Right forelimb (tissue), 1 donor: ENCODE measurements at regions not wholly inside any gene's neighbourhood (a gene's known extent, or its start where the extent isn't known, plus 50 kb on each side); places are given as distances from the start of the nearest gene placed in this dataset.

Experiments
- DNase-seq: peaks from one replicate; pipeline ENCODE4 v3.0.0-alpha.2; 2018

DNA sequence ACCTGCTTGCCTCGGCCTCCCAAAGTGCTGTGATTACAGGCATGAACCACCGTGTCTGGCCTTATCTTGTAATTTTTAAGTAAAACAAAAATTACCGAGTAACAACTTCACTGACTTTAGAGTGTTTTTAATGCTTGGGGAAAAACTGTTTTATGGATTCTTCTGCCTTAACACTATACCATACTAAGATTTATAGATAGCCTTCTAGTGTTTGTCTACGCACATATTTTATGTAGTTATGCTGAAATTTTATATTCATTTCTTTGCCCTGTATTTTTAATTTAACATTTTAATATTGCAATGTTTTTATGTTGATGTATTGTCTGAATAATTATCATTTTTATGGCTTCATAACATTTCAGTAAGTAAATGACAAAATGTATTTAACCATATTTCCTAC is 96.4 kb upstream of the FTMT start:
- DNase-seq = no peak

DNA sequence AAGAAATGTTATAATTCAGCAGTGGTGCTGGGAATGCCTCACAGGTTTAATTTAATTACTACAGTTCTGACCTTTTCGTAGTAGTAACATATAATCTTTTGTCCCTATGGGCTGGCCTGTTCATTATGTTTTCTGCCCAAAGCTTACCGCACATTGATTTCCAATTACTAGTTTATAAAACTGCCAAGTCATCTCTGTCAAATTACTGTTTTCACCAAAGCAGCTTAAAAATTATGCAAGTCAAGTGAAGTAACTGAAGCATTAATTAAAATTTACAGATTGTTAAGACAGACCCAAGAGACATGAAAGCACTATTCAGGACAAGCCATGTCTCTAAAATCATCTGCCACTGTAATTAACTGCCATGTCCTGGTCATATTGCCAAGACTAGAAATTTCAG is 93.9 kb upstream of the FTMT start:
- no peak for DNase-seq

DNA sequence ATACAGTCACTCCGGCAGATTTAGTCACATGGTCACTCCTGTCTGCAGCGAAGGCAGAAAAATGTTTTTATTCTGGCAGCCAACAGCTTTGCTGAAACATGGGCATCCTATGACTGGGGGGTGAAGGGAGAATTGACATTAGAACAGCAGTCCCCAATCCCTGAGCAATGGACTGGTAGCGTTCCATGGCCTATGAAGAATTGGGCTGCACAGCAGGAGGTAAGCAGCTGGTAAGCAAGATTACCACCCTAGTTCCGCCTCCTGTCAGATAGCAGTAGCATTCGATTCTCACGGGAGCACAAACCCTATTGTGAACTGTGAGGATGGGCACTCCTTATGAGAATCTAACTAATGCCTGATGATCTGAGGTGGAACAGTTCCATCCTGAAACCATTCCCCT is 93.1 kb upstream of the FTMT start:
- DNase-seq = no peak

DNA sequence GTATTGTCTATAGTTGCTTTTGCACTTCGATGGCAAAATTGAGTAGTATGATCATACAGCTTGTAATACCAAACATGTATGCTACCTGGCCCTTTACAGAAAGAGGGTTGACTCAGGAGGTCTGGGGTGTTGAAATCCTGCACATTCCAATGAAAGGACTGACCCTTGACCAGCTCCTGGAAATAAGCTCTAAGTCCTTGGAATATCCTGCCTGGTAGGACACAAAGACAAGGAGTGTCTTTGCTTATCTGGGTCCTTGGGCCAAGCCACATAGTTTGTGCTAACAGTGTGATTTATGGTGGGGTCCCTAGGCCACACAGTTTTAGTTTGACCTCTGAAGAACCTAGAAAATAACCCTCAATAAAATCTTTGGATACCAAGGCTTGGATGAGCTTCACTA is 89.3 kb upstream of the FTMT start:
- no peak for DNase-seq

DNA sequence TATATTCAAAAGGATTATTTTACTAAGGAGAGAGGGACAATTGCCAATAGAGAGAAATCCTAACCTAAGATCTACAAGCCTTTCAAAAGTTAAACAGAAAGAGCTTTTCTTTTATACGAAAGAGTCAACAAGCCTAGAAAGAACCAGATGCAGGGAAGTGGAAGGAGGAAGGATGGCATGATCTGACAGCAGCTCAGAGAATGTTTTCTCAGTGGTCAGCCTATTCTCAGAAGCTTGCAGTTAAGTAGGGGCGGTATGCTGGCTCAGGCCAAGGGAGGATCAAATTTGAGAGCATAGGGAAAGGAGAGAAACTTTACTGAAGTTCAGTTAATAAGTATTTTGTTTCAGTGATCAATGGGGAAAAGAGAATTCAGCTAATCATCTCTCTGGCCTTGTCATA is 88.0 kb upstream of the FTMT start:
- DNase-seq = no peak

DNA sequence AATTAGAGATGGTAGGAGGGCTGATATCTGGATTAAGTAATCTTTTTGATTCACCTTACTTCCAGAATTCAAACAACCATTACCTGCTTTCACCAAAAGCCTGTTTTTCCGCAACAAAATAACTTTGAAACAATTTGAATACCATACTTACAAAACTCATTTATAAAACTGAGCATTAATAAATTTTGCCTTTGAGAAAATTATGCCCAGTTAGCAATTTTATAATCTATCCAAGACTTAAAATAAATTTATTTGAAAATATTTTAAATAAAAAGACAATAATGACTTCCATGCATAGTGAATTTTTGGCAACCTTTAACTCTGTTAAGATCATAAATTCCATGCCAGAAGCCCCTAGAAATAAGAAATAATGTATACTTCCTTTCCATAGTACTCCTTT is 71.3 kb upstream of the FTMT start:
- DNase-seq = no peak

DNA sequence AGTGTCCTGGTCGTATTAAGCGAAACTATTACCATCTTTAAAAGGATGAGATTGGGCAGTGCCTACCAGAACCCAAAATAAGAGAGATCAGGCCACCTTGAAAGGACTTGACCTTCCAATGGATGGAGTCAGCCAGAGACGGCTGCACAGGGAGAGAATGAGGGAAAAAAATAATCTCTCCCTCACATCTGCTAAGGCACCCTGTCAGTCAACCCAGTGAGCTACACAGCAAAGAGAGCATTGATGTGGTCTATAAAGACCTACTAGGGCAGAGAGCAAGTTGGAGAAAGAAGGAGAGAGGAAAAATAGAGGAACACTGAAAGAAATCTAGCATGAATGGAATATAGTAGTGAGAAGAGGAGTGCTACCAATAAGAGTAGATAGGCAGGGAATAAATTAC is 68.0 kb upstream of the FTMT start:
- no peak for DNase-seq

DNA sequence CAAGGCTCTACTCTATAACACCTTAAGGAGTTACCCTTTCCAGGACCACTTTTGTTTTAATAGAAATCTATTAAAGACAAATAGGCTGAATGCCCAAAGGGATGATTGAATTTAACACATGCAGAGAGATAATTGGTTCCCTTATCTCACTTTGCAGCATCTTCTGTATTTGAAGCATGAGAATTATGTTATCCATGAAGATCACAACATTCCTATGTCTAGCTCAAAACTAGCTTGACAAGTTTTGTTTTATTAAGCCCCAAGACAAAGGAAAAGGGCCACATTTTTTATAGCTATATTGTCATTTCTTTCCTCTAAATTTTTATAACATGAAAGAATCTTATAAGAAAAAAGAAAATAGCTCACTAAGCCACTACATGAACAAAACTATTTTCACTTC is 57.9 kb upstream of the FTMT start:
- DNase-seq = no peak

DNA sequence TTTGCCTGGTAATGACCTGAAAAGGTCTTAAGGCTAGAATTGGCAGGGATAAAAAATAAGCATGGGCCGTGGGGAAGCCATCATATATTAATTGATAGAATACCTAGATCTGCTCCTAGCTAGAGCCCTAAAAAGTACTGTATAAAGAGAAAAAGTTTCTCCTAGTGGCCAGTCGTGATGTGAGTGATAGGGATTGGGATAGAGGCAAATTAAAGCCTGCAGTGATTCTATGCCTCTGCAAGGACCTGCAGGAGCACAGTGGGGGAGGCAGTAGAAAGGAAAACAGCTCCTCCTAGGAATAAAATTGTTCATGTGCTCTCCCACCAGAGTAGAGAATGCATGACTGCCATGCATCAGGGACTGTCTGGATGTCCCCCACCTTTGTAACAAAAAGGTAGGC is 56.2 kb upstream of the FTMT start:
- DNase-seq = no peak

DNA sequence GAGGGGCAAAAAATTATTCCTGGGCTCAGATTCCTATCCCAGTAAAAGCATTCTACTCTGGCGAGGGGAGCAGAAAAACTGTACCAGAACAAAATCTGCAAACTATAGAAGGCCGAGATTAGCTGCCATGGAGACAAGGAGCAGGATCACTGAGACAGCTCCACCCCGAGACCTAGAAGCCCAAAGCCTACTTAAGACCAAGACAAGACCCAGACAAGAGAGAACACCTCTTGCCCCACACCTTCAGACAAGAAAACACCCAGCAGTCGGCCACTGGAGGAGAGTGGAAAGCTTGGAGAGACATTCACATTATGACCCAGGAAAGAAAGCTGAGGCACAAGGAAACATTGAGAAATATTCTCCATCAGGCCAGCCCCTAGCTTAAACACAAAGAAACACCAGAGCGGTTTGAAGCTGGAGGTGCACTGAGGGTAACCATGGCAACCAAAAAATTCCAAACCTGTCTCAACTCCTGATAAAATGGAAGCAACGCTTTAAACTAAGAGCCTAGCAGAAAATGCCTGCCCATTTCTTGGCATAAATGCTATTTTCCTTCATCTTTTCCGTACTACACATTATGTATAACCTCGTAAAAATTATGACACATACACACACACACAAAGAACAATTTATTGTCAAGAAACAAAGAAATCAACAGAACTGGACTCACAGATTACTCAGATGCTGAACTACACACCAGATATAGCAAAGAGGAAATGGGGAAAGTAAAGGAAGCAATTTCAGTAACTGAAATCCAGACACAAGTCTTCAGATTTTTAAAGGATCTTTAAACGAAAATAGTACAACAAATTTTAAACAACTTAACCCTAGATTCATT is 53.8 kb upstream of the FTMT start:
- no peak for DNase-seq
